Brain microvascular endothelial cell (primary cell): ENCODE measurements at regions not wholly inside any gene's neighbourhood (a gene's known extent, or its start where the extent isn't known, plus 50 kb on each side); places are given as distances from the start of the nearest gene placed in this dataset.
"Not testable (repeated sequence)": the region's sequence is repeated elsewhere in the genome, so short reads cannot be mapped to it uniquely, and the experiment has no call there.

Experiments used
- DNase-seq: peaks from one replicate; pipeline ENCODE4 v3.0.0-alpha.2; 2020
- H3K27ac ChIP-seq: fragments of 250-450 bp; sonication (Bioruptor Pico); 2 replicates; pipeline ENCODE4 v1.5.1; 2020; ENCODE audit warnings: mild to moderate bottlenecking, moderate library complexity
- H3K27me3 ChIP-seq: fragments of 250-450 bp; sonication (Bioruptor Pico); replicated peaks from 2 replicates; pipeline ENCODE4 v1.5.1; 2020; ENCODE audit warnings: mild to moderate bottlenecking
- H3K36me3 ChIP-seq: fragments of 250-450 bp; sonication (Bioruptor Pico); replicated peaks from 2 replicates; pipeline ENCODE4 v1.5.1; 2020; ENCODE audit warnings: mild to moderate bottlenecking
- H3K4me3 ChIP-seq: 2 replicates; pipeline ENCODE4 v1.5.1; 2011; ENCODE audit warnings: low read depth, mild to moderate bottlenecking, control low read depth, low read length, moderate library complexity
- CTCF ChIP-seq: IDR thresholded peaks from 2 replicates; pipeline ENCODE4 v1.5.1; 2011; ENCODE audit warnings: low read depth, mild to moderate bottlenecking, moderate library complexity, low read length, control low read depth, inconsistent platforms; ENCODE audit errors: missing control alignments
- in situ Hi-C: cut with HindIII; loops from 2 replicates; pipeline ENCODE4 v1.10.0; 2017; ENCODE audit warnings: low sequenced_read_pairs, low pct_ligation_motif_present

- no peak overlapping the region for H3K27ac ChIP-seq
- TF ChIP-seq CTCF = no peak
- in situ Hi-C loops = no loop called here
- H3K36me3 ChIP-seq = no peaks in the 10 kb centered on the region
- no peak for DNase-seq
- H3K27me3 ChIP-seq = no peaks in the 10 kb centered on the region
- no peak overlapping the region for H3K4me3 ChIP-seq
These were observed 461.0 kb upstream of the NRG3 start for GRCh38 chr10:81414038-81414437.

- no peak for TF ChIP-seq CTCF
- DNase-seq = no peak
- Histone ChIP-seq H3K36me3 (no peaks in the 10 kb centered on the region), H3K27me3 (no peaks in the 10 kb centered on the region), H3K27ac (no peak overlapping the region), H3K4me3 (no peak overlapping the region)
- in situ Hi-C loops = no loop called here
These were observed 448.3 kb upstream of the NRG3 start for GRCh38 chr10:81426722-81427121.

- H3K4me3 ChIP-seq = no peak overlapping the region
- in situ Hi-C loops = no loop called here
- no peak for DNase-seq
- no peaks in the 10 kb centered on the region for H3K36me3 ChIP-seq
- H3K27ac ChIP-seq = no peak overlapping the region
- H3K27me3 ChIP-seq = no peaks in the 10 kb centered on the region
- TF ChIP-seq CTCF = no peak
These were observed 446.4 kb upstream of the NRG3 start for GRCh38 chr10:81428456-81429134.

GRCh38 chr10:81439445-81439844 is 435.5 kb upstream of the NRG3 start:
- Histone ChIP-seq H3K27me3 (no peaks in the 10 kb centered on the region), H3K4me3 (no peak overlapping the region)
- TF ChIP-seq CTCF = no peak

GRCh38 chr10:81441624-81442023 is 433.4 kb upstream of the NRG3 start:
- H3K36me3 ChIP-seq, H3K27ac ChIP-seq, DNase-seq, in situ Hi-C loops, H3K27me3 ChIP-seq, H3K4me3 ChIP-seq: not testable (repeated sequence)

More at GRCh38 chr10:81439445-81439844, 435.5 kb upstream of the NRG3 start:
- no peaks in the 10 kb centered on the region for H3K36me3 ChIP-seq
- DNase-seq = no peak
- in situ Hi-C loops = no loop called here
- H3K27ac ChIP-seq = no peak overlapping the region

GRCh38 chr10:81444242-81444929 is 430.6 kb upstream of the NRG3 start:
- DNase-seq = no peak
- in situ Hi-C loops = no loop called here
- Histone ChIP-seq H3K27me3 (no peaks in the 10 kb centered on the region), H3K36me3 (no peaks in the 10 kb centered on the region), H3K27ac (no peak overlapping the region), H3K4me3 (no peak overlapping the region)
- no peak for TF ChIP-seq CTCF
